HEK293 (cell line): ENCODE measurements at regions not wholly inside any gene's neighbourhood (a gene's known extent, or its start where the extent isn't known, plus 50 kb on each side); places are given as distances from the start of the nearest gene placed in this dataset.

Experiments used
- CTCF ChIP-seq: fragments of 450-650 bp; formaldehyde crosslinking; IDR thresholded peaks from 2 replicates; pipeline ENCODE4 v1.5.1; 2016; ENCODE audit warnings: missing biosample characterization, missing genetic modification characterization
- ZBTB1 ChIP-seq: fragments of 450-650 bp; formaldehyde crosslinking; IDR thresholded peaks from 2 replicates; pipeline ENCODE4 v1.5.1; 2016; ENCODE audit warnings: missing biosample characterization, missing genetic modification characterization

GRCh38 chr12:107929436-107929835, 154.9 kb downstream of the ASCL4 start:
- TF ChIP-seq CTCF (tag by site-specific recombination) = peak; percentile 65; the same call in 1 of the 2 replicates
- no peak for TF ChIP-seq ZBTB1 (tag by site-specific recombination)
